HG02981 (cell line): ENCODE measurements at regions not wholly inside any gene's neighbourhood (a gene's known extent, or its start where the extent isn't known, plus 50 kb on each side); places are given as distances from the start of the nearest gene placed in this dataset.

Source experiments
- ATAC-seq: cut with Tn5 transposase; IDR thresholded peaks from one replicate; pipeline ENCODE4 v1.9.1; 2021; ENCODE audit warnings: mild to moderate bottlenecking, moderate library complexity; ENCODE audit not compliant: unreplicated experiment

DNA sequence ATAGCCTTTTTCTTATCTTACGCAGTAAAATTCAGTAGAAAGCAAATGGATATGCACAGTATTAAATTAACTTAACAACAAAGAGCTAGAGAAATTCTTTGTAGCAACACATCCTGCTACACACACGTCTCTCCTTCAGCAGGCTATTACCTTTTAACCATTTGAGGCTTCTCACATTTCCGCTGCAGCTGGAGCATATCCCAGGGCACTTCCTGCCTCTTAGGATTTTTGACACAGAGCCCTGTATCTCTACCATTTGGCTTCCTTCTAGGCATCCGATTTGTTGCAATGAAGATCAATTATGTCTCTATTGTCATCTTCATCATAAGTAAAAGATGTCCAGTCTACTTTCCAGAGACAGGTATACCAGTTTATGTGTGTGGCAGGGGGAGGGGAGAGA lies 292.4 kb upstream of the CBLB start:
- no peak for ATAC-seq

GRCh38 chr3:106167728-106168127 lies 298.9 kb upstream of the CBLB start:
- ATAC-seq = no peak

DNA sequence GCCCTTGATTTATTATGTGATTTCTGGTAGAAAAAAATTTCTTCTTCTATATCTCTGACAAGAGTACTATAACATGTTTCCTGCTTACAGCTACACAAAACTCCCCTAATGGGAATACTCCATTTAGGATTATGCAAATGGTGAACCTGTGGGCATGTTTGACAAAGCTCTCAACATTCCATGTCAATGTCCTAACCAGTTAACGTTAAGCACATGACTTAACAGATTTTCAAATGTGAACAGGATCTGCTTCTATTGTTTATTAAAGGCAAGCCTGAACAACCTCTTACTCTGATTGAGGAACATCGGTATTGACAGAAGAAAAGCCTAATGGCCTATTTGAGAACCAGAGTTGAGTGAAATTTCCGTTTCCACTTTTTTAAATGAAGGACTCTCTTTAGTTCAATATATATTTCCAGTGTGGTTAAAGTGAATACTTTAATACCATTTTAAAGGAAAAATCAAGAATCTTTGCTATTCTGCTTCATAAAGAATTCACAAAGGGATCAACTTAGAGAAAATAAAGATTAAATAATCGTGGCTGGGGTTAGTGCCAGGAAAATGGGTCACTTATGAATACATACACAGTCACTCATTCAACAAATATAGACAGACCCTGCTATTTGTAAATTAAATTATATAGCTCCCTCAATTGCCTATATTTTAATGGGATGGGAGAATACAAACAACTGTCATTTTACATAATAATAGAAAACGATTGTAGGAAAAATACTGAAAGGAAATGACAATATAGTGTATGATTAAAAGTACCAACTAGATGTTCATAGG lies 300.3 kb upstream of the CBLB start:
- ATAC-seq = no peak

GRCh38 chr3:106170636-106171035 lies 301.8 kb upstream of the CBLB start:
- ATAC-seq = no peak

DNA sequence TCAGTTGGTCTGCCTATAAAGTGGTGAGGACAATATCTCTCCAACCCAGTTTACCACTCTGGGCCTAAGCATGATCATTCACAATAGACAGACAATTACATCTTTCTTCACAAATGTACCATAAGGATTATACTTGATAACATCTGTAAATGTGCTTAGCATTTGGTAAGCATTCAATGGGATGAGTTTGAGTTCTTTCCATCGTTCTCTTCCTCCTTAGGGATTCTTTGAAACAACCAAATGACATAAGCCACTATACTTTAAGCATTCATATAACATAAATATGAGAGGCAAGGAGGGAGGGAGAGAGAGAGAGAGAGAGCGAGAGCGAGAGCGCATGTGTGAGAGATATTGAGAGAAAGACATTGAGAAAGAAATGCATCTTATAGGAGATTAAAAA lies 303.3 kb upstream of the CBLB start:
- no peak for ATAC-seq

DNA sequence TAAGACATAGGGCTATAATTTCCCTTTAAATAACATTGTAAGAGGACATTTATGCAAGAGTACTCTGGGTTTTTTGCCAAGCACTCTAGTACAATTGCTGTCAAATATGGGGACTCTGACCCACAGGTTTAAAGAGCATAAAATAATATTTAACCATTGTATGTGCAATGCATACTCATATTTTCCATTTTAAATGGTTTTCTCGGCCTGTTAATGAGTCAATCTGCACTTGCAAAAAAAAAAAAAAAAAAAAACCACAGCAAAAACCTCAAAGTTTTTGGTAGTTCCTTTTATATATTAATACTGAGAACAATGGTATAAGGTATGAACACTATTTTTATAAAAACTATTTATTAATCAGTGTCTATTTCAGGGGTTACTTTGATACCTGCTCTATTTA lies 304.0 kb upstream of the CBLB start:
- peak; percentile 57 for ATAC-seq

- no peak for ATAC-seq
Measured at GRCh38 chr3:106175276-106175675, 306.5 kb upstream of the CBLB start.

DNA sequence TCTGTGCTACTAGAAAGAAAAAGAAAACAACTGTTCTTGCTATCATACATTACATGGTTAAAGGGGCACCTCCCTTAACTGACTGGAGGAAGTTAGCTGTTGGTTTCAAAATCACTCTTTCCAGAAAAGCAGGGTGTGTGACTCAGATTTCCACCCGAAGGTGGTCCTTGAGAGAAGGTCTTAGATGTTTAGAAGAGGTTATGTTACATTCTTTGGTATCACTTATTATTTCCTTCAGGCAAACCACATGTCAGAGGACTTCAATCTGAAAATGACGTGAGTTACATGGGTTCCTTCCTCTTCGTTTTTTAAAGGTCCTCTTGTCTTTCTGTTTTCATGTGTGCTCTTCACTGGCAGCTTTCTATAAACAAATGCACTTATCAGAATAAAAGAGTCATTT lies 307.9 kb upstream of the CBLB start:
- peak; percentile 88 for ATAC-seq

GRCh38 chr3:106182950-106183511 lies 314.2 kb upstream of the CBLB start:
- no peak for ATAC-seq

GRCh38 chr3:106183762-106184391 lies 315.1 kb upstream of the CBLB start:
- peak; percentile 41 for ATAC-seq

- peak; percentile 90 for ATAC-seq
Measured at GRCh38 chr3:106184540-106185457, 316.0 kb upstream of the CBLB start.

- ATAC-seq = no peak
Measured at GRCh38 chr3:106185949-106186348, 317.1 kb upstream of the CBLB start.

DNA sequence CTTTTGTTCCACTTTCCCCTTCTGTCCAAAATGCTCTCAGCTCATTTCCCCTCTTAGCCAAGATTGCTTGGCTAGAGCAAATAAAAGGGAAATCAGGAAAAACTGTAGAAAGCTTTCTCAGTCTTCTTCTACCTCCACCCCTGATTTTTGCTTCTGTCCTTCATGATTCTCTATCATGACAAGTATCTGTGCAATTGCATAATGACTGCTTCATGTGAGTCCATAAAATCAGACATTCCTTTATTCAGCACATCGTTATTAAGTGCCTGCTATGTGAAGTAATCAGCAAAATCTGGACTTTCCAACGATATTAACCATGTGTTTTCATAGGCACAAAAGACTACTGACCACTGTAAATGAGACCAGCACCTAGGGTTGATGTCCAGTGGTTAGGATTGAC lies 321.5 kb upstream of the CBLB start:
- ATAC-seq = no peak

GRCh38 chr3:106191211-106191610 lies 322.4 kb upstream of the CBLB start:
- ATAC-seq = no peak

GRCh38 chr3:106191913-106192312 lies 323.1 kb upstream of the CBLB start:
- ATAC-seq = no peak

DNA sequence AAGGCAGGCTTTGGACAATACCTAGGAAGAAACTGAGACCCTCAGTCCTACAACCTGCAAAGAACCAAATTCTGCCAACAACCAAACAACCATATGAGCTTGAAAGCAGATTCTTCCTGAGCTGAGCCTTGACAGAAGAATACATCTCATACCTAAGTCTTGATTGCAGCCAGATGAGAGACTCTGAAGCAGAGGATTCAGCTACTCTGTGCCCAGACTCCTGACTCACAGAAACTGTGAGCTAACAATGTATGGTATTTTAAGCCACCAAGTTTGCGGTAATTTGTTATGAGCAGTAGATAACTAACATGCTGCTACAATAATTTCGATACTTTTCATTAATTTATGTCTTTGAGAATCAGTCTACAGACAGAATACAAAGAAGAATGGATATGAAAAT lies 325.1 kb upstream of the CBLB start:
- ATAC-seq = no peak

DNA sequence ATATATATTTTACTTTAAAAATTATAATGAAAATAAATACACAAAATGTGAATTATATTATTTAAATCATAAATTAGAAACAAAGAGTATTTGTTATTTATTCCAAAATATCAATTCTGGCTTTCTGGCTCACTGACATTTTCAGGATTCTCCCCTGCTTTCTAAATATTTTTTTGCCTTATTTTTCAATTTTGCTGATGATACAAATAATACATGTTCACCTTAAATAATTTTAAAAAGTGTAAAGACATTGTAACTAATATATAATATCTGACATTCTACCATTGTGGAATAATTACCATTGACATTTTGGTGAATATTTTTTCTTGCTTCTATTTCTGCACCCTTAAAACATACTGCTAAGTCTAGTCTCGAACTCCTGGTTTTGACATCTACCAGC lies 325.9 kb upstream of the CBLB start:
- no peak for ATAC-seq

- ATAC-seq = no peak
Measured at GRCh38 chr3:106197532-106198194, 328.9 kb upstream of the CBLB start.

- ATAC-seq = no peak
Measured at GRCh38 chr3:106204160-106204868, 335.5 kb upstream of the CBLB start.

DNA sequence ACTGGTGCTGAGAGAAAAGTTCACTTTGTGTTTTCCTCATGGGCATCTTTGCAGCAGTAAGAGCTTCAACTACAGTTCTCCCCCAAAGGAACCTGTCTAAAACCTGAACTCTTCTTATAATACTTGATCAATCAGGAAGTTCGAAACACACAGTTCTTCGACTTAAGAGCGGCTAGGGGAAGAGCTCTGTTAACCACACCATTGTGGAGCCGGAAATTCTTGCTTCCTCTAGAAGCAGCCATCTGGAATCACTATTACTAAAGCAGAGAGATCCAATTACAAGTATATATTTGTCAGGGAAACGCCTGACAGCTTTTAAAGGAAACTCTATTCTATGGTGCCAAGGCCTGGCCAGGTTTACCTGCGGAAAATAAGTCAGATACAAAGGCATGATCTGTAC lies 337.3 kb upstream of the CBLB start:
- peak; percentile 62 for ATAC-seq
